Gastrocnemius medialis (tissue), 4 donors: ENCODE measurements at regions not wholly inside any gene's neighbourhood (a gene's known extent, or its start where the extent isn't known, plus 50 kb on each side); places are given as distances from the start of the nearest gene placed in this dataset.

ENCODE experiments used
- POLR2A ChIP-seq, 2 donors: fragments of 450-650 bp; IDR thresholded peaks; one replicate each; pipeline ENCODE4 v1.6.1; 2017; ENCODE audit warnings: antibody characterized with exemption in 2 of 2, mild to moderate bottlenecking in 2 of 2, moderate library complexity in 2 of 2
- TF ChIP-seq, protein P1 (sequence below), 5 experiments: fragments of 450-650 bp in 3 of 5; fragments of 200-600 bp in 2 of 5; sonication (generic) in 2 of 5; IDR thresholded peaks in 4 of 5; conservative IDR thresholded peaks in 1 of 5; 1 replicate in 4 of 5; 2 replicates in 1 of 5; pipeline ENCODE4 v1.5.1; 2016 to 2019; ENCODE audit warnings: antibody characterized with exemption in 5 of 5, mild to moderate bottlenecking in 3 of 5, moderate library complexity in 3 of 5

- TF ChIP-seq, protein P1, sequence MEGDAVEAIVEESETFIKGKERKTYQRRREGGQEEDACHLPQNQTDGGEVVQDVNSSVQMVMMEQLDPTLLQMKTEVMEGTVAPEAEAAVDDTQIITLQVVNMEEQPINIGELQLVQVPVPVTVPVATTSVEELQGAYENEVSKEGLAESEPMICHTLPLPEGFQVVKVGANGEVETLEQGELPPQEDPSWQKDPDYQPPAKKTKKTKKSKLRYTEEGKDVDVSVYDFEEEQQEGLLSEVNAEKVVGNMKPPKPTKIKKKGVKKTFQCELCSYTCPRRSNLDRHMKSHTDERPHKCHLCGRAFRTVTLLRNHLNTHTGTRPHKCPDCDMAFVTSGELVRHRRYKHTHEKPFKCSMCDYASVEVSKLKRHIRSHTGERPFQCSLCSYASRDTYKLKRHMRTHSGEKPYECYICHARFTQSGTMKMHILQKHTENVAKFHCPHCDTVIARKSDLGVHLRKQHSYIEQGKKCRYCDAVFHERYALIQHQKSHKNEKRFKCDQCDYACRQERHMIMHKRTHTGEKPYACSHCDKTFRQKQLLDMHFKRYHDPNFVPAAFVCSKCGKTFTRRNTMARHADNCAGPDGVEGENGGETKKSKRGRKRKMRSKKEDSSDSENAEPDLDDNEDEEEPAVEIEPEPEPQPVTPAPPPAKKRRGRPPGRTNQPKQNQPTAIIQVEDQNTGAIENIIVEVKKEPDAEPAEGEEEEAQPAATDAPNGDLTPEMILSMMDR (IDR thresholded peaks at IDR 0.05 in 4 of 5, conservative IDR thresholded peaks at IDR 0.05 in 1 of 5) = no peak
- TF ChIP-seq POLR2A (IDR thresholded peaks at IDR 0.05) = no peak
These were observed 212.5 kb upstream of the ECI2 start for GRCh38 chr6:4347877-4348276.
